ENCODE measurements at regions not wholly inside any gene's neighbourhood (a gene's known extent, or its start where the extent isn't known, plus 50 kb on each side); places are given as distances from the start of the nearest gene placed in this dataset.
"Not testable (repeated sequence)": the region's sequence is repeated elsewhere in the genome, so short reads cannot be mapped to it uniquely, and the experiment has no call there.

DNA sequence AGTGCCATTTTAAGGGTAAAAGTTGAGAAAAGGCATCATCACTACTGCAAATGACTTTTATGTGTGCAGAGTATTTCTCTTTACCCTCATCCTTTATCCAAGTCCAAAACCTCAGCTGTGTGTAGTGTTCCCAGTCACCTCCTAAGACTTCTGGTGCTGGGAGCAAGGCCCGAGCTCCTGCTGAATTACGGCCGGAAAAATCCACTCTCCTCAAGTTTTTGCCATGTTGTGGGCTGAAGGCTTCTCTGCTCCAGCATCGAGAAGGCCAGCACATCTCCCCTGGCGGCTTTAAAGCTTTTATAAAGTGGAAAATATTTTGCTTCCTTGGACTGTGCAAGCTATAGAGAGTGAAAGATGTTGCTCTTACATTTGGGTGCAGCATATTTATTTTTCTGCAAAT is 153.2 kb upstream of the THBS2 start:
- no peak for DNase-seq

DNA sequence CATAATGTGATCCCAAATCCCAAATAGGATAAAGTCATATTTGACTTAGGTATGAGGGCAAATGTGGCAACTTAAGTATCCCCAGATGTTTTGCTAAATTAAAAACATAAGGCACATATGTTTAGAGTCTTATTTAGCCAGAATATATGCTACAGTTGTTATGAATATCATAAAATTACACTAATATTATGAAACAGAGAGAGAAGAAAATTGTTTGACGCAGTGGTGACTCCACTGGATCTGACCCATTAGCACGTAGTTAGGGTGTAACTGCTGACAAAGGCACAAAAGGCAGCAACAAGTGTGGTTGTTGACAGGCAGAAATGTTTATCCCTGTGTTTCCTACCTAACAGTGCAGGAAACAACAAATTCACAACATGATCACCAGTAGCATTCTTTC is 152.4 kb upstream of the THBS2 start:
- DNase-seq = no peak

DNA sequence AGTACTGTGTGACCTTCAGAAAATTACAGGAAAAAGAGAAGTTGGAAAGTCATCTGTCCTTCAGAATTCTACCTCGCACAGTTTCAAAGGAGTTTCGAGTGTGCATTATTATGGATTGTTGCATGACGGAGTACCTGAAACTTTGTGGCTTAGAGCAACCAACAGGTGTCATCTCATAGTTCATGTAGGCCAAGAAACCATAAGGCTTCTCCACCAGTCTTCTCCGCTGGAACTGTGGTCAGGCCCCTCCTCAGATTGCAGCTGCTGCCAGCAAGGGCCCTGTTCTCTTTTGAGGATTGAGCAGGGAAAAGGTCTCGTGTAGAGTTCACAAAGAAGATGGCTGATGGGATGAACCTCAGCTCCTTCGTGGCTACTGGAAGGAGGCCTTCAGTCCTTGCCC is 151.2 kb upstream of the THBS2 start:
- DNase-seq = no peak

DNA sequence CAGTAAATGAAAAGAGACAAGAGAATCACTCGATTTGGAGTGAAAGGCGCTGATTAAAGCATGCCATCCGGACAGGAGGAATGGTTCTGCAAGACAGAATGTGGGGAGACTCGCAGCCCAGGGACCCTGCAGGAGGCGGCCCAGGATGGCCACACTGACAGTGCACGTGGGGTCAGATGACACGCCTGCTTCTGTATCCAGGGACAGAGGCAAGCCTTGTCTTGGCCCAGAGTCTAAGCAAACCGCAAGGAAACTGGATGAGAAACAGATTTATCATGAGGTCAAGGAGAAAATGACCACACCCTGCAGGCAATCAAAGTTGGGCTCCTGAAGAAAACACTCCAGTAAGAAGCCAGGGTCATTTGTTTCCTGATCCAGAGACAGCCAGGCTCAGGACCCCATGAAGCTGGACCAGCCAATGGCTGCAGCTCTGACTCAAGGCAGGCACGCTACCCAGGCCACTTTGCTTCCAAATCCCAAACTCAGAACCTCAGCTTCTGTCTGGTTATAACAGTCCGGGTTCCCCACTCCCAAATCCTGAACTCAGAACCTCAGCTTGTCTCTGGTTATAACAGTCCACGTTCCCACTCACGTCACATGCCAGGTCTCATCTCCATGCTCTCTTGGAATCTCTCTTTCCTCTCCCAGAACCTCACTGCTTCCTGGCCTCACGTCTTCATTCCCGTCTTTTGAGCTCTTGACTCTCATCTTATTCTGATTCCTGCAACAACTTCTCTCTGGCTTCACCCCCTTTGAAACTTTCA is 144.9 kb upstream of the THBS2 start:
- no peak for DNase-seq

DNA sequence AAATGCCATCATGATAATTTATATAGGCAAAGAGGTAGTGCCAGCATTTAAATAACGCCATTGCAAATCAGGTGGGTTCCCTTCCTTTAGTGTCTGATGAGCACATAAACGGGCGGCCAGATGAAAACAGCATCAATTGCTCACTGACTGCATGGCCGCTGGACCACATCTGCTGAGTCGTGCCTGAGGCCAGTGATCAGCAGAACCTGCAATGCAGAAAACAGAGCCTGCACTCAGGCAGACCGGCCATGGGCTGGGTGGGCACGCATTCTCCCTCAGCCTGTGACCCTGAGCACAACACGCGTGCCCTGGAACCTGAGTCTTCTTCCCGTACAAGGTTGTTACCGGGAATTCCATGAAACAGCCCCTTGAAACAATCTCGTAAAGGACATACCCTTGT is 144.0 kb upstream of the THBS2 start:
- DNase-seq = no peak

DNA sequence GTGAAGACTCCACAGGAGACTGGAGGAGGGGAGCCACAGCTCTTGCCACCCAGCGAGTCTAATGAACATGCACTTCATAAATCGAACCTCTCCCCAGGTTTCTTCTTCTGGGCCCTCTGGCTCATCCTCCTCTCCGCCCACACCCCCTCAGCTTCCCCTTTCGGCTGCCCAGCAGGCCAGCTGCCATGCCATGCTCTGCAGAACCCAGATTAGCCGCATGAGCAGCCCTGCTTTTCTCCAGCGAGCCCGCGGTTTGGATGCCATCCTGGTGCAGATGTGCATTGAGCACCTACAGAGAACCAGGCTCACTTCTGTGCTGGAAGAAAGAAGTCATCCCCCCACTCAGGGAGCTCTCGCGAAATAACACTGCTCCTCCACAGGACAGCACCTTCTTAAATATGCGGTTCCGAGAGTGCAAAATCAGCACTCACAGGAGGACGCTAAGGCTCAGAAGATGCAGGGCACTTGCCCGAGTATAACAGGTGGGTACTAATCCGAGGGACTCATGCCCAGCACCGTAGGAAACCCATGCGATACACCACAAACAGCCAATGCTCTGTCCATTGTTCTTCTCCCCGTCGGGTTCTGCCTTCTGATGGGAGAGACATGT is 143.0 kb upstream of the THBS2 start:
- DNase-seq = no peak

DNA sequence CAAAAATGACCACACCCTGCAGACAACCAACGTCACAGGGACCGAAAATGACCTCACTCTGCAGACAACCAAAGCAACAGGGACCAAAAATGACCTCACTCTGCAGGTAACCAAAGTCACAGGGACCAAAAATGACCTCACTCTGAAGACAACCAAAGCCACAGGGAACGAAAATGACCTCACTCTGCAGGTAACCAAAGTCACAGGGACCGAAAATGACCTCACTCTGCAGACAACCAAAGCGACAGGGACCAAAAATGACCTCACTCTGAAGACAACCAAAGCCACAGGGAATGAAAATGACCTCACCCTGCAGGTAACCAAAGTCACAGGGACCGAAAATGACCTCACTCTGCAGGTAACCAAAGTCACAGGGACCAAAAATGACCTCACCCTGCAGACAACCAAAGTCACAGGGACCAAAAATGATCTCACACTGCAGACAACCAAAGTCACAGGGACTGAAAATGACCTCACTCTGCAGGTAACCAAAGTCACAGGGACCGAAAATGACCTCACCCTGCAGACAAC is 142.4 kb upstream of the THBS2 start:
- DNase-seq = not testable (repeated sequence)

DNA sequence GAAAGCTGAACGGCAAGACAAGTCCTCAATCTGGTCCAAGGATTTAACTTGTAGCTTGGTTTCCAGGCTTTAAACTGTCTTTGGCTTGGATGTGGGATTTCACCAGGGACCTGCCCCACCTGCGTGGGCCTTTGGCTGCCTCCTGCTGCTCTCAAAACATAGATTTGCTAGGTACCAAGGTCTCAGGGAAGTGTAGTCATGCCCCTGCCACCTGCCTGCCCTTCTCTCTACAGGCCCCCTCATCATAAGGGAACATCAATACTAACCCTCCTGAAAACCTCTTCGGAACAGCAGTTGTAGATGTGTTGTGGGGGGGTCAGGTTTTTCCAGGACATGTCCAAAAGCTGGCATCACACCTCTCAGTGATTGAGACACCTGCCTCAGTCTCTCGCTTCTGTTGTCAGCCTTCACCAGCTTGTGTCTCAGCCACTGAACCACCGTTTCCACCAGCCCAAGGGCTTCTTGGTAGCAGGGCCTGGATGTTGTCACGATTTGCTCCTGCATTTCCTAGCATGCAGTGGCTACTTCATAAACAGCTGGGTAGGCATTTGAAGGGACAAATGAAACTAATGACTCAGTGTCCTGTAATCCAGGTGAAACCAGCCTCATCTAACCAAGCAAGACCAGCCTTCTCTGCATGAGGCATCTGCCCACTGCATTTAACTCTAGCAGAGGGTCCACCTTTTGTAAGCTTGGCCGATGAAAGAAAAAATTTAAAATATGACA is 141.6 kb upstream of the THBS2 start:
- DNase-seq = no peak

DNA sequence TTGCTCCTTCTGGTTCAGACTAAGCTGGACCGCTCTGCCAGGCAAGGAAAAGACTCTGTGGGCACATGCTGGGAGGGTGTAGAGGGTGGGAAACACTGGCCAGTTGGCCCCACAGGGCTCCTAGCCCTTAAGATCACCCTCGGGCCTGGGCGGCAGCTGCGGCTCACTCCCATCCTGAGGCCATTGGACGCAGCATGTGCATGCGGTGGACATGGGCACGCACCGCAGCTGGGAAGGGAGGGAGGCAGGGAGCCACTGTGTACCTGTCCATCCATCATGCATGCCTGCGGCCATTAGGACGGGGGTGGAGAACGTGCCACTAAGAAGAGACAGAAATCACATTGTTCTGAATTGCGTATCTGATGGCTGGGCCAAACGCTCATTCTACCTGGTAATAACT is 140.1 kb upstream of the THBS2 start:
- no peak for DNase-seq

DNA sequence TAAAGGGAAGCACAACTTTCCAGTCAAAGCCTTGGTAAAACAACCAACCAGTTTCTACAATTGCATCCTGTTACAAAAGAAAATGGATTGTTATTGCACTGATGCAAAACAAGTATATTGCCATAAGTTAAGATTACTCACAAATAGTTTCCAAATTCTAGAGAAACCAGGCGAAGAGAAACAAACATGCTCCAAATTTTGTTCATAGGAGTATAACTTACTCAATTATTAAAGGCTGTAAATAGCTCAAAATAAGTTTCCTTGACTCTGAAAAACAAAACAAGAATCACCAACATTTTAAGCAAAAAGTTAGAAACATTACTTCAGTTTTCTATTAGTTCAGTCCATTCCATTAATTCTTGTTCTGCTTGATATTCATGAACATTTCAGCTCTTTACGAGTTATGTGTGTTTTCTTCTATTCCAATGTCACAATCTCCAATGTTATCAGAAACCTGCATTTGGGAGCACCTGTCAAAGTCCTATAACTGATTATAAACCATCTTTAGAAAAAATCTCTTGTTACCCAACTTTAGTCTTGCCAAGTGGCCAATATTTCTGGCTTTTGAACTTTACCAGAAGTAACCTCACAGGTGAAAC is 137.9 kb upstream of the THBS2 start:
- DNase-seq = no peak

DNA sequence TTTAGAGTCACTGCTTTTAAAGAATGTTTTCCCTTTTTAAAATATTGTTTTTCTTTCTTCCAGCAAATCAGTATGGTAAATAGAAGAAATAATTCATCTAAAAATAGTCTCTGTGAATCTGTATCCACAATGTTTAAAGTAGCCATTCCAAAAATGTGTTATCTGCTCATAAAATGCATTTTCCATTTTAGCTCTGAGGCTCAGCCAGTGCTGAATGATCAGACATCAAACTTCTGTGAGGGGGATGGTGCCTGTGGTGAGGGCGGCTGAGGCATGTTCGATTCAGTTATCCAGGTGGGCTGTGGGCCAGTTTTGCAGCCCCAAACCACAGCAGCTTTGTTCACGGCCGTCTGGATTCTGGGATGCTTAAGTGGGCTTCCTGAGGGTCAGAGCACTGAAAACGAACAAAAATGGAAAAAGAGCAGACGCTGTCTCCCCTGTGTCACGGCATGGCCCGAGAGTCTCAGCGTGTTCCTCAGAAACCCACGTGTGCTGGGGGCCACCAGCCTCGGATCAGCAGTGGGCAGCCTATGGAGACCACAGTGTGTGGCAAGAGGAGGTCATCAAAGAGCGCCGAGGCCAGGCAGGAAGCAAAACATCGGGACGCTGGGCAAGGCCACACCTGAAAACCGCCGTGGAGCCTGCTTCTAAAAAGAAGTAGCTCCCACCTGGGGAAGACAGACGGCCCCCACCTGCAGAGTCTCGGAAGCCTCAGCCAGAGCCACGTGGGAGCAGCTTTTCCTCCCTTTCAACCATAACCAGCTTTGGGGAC is 134.9 kb upstream of the THBS2 start:
- DNase-seq = no peak

DNA sequence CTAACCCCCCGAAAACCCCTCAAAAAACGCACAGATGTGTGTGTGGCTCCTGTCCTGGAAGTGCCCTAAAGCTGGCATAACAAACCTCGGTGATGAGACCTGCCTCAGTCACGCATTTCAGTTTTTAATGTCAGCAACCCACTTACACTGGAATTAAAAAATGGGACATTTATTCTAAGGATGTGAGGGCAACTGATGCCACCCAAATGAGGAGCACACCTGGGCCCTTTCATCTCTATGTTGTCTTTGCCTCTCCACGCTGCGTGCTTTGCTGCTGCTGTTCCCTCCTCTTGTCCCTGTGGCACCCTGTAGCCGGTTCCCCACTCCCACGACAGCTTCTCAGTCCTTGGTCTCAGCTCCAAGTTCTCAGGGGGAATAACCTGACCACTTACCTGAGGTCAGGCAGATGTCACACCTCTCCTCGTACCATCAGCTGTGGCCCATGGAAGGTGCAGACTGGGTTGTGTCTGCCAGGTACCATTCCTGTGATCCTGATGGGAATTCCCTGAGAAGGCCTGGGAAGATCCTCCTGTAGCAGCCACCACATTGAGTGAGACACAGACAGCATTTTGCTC is 134.2 kb upstream of the THBS2 start:
- no peak for DNase-seq

DNA sequence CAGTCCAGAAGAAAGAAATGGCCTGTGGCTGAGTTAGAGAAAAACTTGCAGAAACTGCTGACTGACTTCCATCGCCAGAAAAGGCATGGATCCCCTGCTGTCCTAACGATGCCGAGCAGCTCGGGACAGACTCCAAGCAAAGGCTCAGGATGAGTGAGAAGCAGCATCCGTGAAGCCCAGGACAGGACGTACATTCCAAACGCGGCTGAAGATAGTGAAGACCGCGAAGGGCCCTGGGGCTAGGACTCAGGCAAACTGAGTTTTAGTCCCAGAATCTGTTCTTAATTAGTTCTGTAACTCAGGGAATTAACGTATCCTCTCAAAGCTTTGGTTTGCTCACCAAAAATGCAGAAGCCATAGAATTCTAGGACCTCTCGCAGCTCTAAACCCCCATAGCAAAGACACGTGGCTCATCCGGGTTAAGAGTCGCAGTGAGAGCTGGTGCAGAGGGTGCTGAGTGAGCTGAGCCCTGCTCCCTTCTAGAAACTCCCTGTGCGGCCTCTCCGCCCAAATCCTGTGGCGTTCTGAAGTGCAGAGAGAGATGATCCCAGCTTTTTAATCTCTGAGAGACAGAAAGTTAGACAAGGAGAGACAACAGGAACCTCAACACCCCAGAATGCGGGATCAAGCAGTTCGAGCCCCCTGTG is 132.9 kb upstream of the THBS2 start:
- no peak for DNase-seq

DNA sequence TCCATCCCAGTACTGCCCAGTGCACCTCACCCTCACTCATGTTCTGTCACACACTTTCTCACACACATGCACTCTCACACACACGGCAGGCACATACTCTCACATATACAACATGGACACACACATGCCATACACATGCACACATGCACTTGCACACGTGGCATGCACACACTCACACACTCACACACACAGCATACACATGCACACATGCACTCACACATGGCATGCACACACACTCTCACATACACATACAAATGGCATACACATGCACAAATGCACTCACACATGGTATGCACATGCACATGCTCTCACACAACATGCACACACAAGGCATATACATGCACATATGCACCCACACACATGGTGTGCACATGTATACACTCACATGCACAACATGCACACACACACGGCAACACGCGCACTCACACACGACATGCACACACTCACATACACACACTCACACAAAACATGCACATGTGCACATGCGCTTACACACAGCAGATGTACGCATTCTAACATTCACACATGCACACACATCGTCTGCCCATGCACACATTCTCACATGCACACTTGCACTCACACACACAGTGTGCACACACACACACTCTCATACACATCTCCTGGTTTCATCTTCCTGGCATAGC is 131.7 kb upstream of the THBS2 start:
- DNase-seq = no peak

DNA sequence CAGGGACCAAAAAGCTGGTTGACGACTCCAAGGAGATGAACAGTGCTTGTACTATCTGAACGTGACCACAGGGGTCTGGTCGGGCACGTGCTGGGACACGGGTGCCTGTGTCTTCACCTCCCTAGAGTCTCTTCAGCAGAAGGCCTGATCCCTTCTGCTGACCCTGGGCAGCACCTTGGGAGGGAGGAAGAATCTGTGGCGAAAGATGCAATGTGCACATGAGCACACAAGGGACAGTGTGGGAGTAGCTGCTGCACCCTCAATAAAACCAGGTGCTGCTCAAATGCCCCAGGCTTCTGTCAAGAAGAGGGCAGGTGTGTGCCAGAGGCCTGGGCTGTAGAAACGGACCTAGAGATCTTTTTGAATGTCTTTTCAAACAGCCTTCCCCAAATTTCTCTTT is 130.6 kb upstream of the THBS2 start:
- no peak for DNase-seq

DNA sequence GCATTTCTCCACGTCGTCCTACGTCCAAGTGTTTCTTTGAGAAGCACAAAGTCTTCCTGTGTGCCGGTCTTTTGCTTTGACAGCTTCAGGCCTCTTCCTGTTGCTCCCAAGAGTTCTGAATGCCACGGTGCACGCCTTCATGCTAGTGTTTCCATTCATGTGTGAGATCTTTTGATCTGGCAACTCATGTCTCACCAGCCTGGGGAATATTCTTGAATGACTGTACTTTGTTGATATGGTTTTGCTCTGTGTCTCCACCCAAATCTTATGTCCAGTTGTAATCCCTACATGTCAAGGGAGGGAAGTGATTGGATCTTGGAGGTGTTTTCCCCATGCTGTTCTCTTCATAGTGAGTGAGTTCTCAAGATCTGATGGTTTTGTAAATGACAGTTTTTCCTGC is 129.6 kb upstream of the THBS2 start:
- DNase-seq = no peak

DNA sequence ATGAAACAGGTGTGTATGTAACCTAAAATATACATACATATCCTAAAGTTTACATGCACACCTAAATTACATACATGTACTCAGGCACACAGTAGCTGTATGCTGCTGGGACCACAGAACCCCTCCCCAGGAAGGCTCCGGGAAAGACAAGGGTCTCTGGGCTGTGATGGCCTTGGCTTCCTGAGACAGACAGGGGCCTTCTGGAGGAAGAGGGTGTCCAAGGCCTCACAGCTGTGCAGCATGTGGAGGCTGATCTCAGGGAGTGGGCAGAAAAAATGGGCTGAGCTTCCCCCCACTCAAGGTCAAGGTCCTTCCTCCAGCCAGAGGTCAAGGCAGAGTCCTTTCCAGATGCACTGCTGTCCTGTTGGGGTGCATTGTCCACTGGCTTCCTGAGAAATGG is 129.1 kb upstream of the THBS2 start:
- no peak for DNase-seq

DNA sequence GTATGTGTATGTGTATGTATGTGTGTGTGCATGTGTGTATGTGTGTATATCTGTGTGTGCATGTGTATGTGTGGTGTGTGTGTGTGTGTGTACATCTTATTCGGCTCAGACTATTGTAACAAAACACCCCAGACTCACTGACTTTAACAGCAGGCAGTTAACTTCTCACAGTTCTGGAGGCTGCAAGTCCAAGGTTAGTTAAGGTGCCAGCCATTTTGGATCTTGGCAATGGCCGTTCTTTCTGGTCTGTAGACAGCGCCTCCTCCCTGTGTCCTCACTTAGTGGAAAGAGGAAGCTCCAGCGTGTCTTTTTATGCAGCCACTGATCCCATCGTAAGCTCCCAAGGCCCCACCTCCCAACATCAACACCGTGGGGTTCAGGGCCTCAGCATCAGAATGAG is 128.3 kb upstream of the THBS2 start:
- DNase-seq = no peak

DNA sequence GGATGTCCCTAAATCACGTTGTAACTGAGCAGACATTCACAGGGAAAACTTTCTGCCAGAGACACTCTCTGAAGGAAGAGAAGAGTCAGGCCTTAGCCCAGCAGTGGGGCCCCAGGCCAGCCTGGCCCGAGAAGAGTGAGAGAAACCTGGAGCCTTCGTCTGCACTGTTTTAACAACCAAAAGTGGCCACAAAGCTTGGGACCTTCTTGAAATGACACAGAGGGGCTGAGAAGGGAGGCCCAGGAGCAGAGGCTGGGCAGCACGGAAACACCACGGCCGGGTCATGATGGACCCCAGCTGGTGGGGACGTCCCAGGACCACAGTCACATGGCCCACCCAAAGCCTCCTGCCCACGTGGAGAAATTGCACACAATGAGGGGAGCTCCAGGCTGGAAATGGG is 126.8 kb upstream of the THBS2 start:
- no peak for DNase-seq

DNA sequence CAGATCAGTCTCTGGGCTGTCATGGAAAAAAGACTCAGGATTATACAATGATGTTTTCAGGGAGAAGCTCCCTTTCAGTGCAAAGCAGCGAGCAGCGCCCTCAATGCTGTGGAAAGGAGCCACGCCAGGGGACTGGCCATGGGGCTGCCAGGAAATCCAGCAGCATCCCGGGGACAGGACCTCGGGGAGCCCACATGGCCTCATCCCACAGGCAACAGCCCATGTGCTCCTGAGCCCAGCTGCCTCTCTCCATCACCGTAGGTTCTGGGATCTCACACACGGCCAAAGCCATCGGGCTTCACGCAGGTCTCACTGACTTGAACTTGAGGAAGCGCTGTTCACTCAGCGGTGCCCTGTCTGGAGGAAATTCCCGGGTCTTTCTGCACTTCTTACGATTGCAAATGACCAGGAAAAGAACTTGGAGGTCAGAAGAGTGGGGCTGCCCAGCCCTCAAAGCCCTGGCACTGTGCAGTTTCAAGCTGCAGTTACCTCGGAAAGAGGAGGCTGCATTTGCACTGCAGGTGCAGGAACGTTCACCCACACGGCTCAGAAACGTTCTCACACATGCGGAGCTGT is 125.9 kb upstream of the THBS2 start:
- no peak for DNase-seq
